Tongue (tissue), 1 donor: ENCODE measurements at regions not wholly inside any gene's neighbourhood (a gene's known extent, or its start where the extent isn't known, plus 50 kb on each side); places are given as distances from the start of the nearest gene placed in this dataset.
A peak's percentile ranks its signal among the peaks of the same experiment; 100 is the strongest.

ENCODE experiments used
- DNase-seq: peaks from one replicate; pipeline ENCODE4 v3.0.0-alpha.2; 2015

DNA sequence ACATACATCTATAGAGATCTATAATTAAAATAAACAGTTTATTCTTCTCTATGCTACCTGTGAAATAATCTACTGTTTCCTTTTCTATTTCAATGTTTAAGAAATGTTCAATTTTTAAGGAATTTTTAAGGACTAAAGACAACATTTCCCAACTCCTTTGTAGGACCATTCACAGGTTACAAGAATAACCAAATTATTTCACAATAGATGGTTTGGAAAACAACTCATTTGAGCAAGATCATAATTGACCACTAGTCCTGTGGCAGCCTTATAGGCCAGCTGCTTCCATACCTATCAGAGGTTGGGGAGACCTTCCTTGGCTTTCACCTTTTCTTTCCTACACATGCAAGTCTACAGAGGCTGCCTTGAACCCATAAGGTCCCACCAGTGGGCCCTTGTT lies 193.7 kb downstream of the TTC39B start:
- no peak for DNase-seq

DNA sequence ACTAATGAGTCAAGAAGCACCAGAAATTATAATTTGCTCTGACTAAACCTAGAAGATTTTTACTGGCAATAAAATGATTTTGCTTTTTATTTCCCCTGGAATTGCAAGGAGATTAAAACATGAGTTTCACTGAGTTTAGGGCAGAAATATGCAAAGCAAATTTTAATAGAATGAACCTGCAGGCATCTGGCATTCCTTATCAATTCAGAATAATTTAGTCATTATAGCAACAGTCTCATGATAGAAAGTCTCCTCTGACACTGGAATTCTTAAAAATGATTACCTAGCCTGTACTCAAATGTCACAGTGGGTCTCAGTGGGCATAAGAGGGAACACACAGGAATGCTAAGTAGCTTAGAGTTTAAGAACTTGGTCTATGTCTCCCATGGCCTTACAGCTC lies 195.9 kb downstream of the TTC39B start:
- DNase-seq, result no peak

DNA sequence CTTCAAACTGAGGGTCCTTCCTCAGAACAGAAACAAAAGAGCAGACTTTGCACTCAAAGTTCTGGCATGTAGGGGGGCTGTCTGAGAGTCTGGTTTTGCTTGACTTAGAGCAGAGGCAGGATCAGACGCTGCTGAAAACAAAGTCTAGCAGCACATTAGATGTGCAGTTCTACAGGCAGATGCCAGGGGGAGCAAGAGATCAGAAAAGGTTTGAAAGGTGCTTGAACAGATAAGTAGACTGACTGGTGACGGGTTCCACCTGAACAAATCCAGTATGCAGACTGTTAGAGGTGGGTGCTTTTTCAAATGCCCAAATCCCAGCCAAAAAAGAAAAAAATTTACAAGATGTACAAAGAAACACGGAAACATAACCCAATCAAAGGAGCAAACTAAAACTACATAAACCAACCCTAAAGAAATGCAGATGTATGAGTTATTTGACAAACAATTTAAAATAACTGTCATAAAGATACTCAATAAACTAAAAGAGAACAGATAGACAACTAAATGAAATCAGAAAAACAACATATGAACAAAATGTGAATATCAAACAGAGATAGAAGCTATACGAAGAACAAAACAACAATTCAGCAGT lies 194.7 kb upstream of the FREM1 start:
- peak; percentile 38 for DNase-seq

DNA sequence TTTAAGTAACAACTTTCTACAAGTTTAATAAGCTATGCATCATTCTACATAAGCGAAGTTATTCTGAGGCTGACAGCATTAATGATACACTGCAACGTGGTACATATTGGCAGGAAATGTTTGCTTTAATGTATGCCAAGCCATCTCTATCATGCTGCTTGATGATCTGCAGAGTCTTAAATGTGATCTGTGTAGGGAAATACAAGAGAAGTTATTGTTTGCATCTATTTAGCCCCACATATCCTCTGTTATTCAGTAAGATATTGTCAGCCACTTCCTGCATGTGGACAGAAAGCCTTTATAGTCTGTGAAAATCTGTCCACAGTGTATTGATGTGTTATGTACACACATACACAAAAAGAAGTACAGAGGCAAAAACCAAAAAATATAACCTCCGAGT lies 193.1 kb upstream of the FREM1 start:
- no peak for DNase-seq

DNA sequence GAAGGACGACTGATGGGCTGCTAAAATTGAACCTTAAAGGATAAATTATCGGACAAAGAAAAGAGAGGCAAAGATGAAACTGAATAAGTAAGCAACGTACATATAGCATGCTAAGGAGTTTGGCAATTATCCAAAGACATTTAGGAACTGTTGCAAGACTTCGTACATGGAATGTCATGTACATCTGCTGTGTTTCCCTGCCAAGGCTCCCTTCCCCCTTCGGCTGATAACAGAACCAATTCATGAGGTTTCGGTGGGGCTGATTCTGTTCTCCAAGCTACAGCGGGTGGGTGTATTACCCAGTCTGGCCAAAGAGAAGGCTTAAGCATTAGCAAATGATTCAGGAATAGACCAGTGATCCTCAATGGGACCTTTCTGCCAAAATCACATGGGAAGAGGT lies 190.9 kb upstream of the FREM1 start:
- DNase-seq, result peak; percentile 71

DNA sequence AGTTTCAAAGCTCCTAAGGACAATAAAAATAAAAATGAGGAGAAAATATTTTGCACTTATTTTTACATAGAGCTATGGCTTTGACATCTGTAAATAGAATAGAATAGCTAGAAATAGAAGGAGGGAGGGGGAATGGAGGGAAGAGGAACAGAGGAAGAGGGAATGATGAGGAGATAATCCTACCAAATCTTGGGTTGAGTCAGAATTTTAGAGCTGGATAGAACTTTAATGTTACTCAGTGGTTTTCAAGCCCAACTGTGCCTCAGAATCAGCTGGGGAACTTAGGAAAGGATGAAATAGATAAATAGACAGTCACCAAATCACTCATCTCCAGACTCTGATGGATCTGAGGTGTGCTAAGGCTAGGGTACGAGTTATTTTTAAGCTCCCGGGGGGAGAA lies 190.3 kb upstream of the FREM1 start:
- peak; percentile 9 for DNase-seq

DNA sequence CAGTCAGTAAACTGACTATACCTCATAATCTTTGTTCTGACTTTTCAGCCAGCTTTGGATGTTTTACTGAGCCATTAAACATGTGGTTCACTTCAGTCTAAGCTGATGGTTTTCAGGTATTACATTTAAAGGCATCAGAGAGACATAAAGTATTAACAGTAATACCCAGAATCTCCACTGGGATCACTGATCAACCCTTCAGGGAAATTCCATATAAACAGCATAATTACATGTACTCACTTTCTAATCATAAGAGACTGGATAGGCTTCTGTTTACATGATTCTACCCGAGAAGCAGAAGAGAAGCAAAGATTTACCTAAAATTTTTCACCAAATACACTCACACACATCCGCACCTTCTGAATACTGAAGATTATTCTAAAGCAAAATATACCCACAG lies 186.7 kb upstream of the FREM1 start:
- DNase-seq, result no peak

DNA sequence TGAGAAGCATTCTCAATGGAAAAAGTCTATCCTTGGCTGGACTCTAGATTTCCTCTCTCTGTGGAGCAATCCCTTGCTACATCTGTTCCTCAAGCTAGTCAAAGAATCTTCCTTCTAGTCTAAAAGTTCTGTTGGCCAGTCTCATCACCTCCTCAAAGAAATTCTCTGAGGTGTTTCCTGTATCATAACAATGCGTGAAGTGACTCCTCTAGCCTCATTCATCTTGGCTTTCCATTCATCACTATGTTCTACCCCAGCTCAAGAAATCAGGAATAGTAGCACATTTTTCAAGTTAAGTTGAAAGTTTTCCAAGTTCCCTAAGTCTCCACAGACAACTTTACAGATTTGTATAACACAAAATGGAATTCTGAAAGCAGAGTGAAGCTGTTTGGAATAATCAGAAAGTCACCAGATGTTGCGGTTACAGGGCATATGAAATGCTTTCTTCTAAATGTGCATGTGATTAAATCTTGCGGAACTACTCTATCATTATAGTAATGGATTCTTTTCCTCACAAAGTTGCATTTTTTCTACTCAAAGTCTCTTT lies 176.6 kb upstream of the FREM1 start:
- peak; percentile 85 for DNase-seq

DNA sequence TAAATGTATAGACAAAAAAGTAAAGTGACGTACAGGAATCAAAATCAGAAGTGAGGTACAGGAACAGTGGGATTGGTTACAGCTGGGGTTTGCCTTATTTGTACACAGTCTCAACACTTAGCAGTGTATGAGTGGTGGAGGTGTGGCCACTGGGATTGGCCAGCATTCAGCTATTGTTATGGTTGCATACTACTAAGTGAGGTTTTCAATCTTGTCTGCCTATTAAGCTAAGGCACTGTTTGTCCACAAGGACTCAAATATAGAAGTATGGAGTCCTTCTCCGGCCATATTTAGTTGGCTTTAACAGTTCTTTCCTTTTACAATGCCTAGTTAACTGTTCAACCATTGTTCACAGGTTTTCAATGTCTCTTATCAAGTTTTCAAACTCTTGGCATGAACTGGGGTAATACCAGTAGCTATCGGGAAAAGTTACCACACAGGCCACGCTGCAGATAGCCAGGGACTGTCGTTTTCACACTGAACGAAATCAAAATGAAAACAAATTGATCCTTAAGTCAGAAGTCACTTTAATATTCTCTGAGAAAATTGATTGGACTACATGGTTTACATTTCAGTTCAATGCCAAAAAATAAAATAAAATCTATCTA lies 176.0 kb upstream of the FREM1 start:
- DNase-seq, result peak; percentile 75

DNA sequence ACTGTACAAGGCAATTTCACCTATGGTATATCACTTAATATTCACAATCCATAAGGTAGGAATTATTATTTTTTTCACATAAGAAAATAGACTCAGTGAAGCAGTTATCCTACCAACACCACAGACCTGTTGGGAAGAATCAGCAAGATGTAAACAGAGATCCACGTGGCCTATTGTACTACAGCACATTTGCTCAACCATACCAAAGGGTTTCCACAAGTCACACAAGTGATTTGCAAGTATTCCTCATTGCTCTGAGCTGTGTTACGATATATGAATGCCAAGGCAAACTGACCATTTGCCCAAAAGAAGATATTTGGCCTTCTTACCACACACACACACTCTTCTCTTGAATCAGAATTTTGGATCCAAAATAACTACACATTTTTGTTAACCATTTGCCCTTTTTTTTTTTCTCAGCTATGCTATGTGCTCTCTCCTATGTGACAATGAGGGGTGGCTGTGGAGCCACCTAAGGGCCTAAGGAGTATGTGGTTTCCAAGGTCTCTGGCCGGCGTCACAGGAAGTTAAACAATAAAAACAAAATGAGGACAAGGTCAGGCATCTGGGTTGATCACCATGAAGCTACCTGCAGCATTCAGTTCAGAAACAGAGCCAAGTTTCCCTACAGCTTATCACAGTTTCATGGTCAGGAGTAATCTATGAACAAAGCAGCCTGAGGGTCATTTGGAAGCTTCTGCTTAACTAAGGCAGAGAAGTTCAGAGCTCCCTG lies 171.0 kb upstream of the FREM1 start:
- DNase-seq, result no peak

DNA sequence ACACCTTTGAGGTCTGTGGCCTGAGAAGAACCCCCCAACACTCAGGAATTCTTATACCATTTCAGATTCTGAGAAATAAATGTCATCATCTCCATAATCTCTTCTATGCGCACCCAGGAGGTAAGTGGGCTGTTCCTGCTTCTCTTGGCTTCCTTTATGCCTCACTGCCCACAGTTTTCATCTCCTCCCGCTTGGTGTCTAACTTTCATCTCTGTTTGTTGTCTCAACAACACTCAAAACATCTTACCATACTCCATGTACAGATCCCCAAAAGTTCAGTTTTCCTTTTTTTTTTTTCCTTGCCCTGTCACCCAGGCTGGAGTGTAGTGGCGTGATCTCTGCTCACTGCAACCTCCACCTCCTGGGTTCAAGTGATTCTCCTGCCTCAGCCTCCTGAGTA lies 170.2 kb upstream of the FREM1 start:
- DNase-seq, result no peak

DNA sequence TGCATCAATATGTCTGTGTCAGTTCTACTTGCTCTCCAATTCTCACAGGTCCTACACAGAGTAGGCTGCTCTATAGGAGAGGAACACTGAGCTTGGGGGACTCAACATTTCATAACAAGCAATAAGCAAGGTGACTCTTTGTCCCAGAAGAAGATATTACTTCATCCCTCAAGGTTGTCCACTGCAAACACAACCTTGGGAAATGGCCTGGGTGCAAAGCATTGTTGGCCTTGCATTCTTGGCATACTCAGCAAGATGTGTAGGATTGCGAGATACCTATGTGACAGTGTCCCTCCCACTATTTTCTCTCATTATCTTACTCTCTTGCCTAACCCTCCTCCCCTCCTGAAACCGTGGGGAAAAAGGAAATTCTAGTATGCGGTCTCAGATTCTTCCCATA lies 169.8 kb upstream of the FREM1 start:
- DNase-seq, result no peak

DNA sequence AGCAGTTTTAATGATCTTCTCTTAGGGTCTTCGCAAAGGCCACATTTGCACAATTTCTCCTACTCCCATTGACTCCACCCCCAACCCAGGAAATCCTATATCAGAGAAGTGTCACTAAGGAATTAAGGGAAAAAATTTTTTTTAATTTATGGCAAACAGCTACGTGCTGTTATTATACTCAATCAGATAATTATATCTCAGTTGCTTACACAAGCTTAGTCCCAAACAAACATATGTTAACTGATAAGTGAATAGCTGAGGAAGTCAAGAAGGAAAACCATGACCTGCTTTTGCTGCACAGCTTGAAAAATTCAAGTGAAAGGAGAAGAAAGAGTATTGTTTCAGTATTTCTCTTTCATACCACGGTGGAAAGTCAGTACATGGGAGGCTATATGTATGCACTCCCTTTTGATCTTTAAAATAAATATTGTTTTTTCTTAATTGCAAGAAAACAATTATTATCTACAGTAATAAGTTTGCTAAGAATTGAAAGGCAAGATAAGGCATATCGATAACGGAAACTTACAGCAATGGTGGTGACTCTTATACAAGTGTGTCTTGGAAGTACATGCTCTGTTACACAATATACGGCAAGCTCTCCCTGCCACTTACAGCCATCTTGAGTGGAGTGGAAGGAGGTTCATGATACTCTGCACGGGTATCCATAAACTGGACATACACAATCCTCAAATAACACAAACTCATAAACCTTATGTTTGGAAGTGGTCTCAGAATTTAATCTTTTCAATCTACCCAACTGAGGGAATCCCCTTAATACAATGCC lies 167.9 kb upstream of the FREM1 start:
- no peak for DNase-seq

DNA sequence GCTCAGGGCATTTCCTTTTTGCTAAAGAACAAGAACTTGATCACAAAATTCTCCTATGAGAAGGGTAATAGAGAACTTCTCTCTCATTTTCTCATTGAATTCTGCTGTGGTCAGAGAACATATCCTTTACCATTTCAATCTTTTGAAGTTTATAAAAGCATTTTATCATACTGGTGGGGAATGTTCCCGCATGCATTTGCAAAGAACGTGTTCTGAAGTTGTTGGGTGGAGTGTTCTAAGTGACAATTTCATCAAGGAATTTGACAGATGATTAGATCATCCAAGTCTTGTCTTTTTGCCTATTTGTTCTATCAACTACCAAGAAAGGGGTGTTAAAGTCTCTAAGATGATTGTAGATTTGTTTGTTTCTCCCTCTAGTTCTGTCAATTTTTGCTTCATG lies 163.4 kb upstream of the FREM1 start:
- DNase-seq, result no peak

DNA sequence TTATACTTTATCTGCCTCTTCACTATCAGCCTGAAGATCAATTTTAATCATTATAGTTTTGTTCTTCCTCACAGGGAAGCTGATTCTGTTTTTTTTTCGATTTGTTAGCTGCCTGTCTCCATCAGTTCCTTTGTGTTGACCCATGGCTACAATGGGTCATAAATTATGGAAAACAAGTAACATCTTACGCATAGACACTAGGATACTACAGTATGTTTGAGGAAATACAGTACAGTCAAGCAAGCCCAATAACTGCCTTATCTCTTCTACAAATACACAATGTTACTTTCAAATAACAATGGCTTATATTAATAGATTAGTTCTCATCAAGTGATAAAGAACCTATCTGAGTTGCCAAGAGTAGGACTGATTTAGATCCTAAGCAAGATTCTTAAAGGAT lies 160.5 kb upstream of the FREM1 start:
- no peak for DNase-seq

DNA sequence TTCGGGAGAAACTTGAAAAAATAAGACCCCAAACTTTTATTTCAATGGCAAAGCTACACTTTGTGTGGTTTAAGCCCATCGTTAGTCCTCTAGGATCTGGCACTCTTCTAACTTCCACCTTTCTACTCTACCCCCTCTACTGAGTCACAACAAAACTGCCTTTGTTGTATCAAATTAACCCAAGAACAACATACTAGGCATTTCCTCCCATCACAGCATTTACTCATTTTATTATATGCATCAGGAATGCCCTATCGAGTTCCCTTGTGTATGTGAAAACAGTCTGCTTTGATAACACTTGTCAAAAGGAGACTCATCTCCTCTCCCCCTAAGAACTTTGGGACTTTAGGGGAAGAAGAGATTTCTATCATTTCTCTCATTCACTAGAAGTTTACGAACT lies 158.9 kb upstream of the FREM1 start:
- no peak for DNase-seq

DNA sequence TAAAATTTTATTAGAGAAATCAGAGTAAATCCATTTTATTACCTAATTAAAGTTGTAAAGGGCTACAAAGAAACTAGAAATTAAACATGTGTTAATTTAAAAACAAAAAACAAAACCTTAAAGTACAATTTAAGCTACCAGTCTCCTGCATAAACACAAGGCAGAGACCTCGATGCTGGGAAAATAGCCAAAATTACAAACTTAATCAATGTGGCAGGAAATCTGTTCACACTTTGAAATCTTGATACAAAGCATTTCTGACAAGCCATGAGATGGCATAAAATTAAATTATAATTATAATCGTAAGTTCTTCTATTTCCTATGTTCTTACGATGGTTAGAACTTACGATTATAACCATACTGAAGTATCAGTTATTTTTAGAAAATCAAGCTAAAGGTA lies 158.0 kb upstream of the FREM1 start:
- DNase-seq, result no peak

DNA sequence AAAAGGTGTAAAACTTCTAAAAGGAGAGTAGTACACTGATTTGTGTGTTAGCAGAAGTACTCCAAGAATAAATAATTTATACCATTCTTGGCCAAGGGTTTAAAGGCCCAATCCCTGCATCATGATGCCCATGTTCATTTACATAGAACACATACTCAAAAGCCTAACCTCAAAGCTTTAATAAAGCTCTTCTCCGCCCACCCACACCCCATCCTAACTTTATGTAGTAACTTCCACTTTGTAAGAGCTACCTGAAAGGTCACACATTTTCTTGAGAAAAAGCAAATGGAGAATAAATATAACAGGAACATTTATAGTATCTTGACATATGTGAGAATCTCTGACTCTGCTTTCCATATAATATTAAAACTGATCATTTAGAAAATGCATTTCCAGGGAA lies 148.8 kb upstream of the FREM1 start:
- DNase-seq, result no peak

DNA sequence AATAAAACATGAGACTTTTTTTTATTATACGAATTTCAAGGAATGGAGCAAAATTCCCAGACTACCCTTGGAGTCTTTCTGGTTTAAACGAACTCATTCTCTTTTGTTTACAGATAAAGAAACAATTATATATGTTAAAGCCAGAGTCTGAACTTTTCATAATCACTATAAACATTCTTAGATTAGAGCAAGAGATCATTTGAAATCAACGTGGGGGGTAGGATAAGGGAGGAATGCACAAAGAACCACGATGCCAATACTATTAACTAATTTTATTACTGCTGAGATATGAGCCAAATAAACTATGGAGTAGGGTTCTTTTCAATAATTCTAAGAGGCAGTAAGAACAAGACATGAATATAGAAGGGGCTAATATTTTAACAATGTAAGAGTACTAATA lies 148.0 kb upstream of the FREM1 start:
- no peak for DNase-seq

DNA sequence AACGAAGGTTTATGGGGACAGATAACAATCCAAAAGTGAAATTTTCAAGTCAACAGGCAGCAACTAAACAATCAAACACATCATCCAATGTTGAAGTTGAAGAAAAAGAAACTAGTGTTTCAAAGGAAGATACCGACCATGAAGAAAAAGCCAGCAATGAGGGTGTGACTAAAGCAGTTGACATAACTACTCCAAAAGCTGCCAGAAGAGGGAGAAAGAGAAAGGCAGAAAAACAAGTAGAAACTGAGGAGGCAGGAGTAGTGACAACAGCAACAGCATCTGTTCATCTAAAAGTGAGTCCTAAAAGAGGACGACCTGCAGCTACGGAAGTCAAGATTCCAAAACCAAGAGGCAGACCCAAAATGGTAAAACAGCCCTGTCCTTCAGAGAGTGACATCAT lies 145.1 kb upstream of the FREM1 start:
- DNase-seq, result peak; percentile 3

DNA sequence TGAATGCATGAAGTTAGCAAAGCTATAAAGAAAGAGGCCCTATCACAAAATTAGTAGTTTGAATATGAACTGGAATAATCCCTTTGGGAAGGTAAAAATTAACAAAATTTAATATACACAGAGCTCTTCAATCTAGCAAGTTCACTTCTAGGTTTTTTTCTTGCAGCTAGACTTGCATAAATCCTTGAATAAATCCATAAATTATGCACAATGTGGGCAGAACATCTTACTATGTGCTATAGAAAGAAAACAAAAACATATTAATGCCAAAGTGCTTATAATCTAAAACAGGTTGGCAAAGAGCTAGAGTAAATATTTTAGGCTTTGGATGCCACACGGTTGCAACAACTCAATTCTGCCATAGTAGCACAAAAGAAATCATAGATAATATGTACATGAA lies 138.5 kb upstream of the FREM1 start:
- DNase-seq, result no peak

DNA sequence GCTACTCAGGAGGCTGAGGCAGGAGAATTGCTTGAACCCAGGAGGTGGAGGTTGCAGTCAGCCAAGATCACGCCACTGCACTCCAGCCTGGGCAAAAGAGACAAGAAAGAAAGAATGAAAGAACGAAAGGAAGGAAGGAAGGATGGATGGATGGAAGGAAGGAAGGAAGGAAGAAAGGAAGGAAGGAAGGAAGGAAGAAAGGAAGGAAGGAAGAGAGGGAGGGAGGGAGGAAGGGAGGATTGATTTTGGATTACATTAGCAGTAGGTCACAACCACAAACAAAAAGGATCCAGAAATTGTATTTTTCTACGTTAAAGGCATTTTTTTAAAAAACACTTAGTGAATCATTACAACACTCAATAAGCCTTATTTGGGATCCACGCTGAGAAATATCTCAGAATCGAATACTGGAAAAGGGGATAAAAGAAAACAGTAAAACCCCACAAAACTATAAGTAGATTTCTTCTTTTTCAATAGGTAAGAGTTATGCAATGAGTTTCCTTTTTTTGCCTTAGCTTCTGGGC lies 136.9 kb upstream of the FREM1 start:
- DNase-seq, result no peak

DNA sequence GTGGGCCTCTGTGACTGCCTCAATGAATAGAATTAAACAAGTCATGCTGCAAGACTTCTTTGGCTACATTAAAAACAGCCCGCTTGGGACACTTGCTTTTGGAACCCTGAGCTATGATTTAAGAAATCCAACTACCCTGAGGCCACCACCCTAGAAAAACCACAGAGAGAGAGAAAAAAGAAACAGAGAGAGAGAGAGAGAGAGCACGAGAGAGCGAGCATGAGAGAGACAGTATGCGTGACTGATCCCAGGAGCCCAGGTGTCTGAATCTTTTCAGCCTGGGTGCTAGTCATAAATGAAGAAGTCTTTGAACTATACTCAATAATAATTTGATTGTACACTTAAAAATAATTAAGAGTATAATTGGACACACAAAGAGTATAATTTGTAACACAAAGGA lies 123.1 kb upstream of the FREM1 start:
- no peak for DNase-seq
